ENCODE measurements at regions not wholly inside any gene's neighbourhood (a gene's known extent, or its start where the extent isn't known, plus 50 kb on each side); places are given as distances from the start of the nearest gene placed in this dataset.

DNA sequence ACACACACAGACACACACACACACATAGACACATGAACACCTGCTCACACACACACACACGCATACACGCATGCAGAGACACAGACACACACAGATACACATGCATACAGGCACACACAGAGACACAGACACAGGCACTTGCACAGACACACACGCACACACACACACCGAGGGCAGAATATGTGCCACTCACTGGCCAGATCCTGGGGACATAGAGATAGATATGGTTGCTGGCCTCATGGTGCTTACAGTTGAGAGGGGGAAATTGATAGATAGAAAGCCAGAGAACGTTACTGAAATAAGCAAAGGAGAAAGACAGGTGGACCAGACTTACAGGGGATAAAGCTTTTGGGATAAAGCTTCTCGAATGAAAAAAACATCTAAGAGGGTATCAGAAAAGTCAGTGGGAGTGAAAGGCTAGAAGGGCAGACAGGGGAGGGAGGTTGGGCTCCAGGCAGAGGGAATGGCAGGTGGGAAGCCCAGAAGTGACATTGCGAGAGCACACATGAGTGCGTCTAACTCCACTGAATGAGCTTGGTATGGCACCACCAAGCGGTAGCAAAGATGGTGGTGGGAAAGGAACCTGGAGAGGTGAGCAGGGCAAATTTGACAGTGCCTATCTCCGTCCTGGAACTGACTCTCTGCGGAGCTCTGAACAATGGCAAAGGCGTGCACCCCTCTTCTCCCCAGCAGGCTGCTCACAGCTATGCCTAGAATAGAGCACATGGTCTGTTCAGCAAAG, 390.1 kb upstream of the TRIB2 start:
- Histone ChIP-seq H3K9me3 (no peaks in the 10 kb centered on the region), H3K27me3 (no peaks in the 10 kb centered on the region), H3K4me3 (no peak overlapping the region), H3K36me3 (no peaks in the 10 kb centered on the region), H3K4me1 (peaks cover 0 to under 1% (median under 1%) of the 10 kb centered on the region in 4 donors), H3K27ac (no peak overlapping the region)
- intact Hi-C loops (cut with DNase I) = no loop called here
- no peak for DNase-seq
- TF ChIP-seq, protein P1, sequence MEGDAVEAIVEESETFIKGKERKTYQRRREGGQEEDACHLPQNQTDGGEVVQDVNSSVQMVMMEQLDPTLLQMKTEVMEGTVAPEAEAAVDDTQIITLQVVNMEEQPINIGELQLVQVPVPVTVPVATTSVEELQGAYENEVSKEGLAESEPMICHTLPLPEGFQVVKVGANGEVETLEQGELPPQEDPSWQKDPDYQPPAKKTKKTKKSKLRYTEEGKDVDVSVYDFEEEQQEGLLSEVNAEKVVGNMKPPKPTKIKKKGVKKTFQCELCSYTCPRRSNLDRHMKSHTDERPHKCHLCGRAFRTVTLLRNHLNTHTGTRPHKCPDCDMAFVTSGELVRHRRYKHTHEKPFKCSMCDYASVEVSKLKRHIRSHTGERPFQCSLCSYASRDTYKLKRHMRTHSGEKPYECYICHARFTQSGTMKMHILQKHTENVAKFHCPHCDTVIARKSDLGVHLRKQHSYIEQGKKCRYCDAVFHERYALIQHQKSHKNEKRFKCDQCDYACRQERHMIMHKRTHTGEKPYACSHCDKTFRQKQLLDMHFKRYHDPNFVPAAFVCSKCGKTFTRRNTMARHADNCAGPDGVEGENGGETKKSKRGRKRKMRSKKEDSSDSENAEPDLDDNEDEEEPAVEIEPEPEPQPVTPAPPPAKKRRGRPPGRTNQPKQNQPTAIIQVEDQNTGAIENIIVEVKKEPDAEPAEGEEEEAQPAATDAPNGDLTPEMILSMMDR (IDR thresholded peaks at IDR 0.05) = no peak
- TF ChIP-seq POLR2AphosphoS5 (IDR thresholded peaks at IDR 0.05) (no peak), POLR2A (IDR thresholded peaks at IDR 0.05) (no peak), EP300 (IDR thresholded peaks at IDR 0.05) (no peak)
- 87 to 91% methylated on average over 12 of the region's 12 CpGs for WGBS, 2 donors

DNA sequence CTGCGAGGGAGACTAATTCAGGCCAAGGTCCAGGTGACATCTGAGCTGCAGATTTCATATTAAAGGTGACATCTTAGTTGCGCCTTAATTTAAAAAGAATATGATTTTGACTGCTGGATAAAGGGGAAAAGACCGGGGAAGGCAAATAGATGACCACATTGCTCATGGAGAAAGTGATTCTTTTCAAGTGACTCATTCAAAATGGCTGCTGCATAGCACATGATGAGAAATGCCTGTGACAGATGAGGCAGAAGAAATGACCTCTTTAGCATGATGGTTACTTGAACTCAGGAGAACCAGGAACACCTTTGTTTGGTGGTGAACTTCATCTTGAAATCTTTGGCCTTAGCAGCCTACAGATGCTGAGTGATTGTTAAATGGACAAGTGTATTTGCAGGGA, 385.8 kb upstream of the TRIB2 start:
- no peak overlapping the region for H3K4me3 ChIP-seq
- no peak overlapping the region for H3K27ac ChIP-seq
- TF ChIP-seq, protein P1 (IDR thresholded peaks at IDR 0.05) = no peak
- TF ChIP-seq POLR2A (IDR thresholded peaks at IDR 0.05) (no peak), EP300 (IDR thresholded peaks at IDR 0.05) (no peak), POLR2AphosphoS5 (IDR thresholded peaks at IDR 0.05) (no peak)
- 86 to 95% methylated on average over 3 of the region's 3 CpGs for WGBS, 2 donors
- H3K27me3 ChIP-seq = no peaks in the 10 kb centered on the region
- intact Hi-C loops (cut with DNase I) = no loop called here
- no peaks in the 10 kb centered on the region for H3K36me3 ChIP-seq
- no peak for DNase-seq
- H3K9me3 ChIP-seq = no peaks in the 10 kb centered on the region
- H3K4me1 ChIP-seq = peaks cover 0 to 15% (median 12%) of the 10 kb centered on the region in 4 donors

DNA sequence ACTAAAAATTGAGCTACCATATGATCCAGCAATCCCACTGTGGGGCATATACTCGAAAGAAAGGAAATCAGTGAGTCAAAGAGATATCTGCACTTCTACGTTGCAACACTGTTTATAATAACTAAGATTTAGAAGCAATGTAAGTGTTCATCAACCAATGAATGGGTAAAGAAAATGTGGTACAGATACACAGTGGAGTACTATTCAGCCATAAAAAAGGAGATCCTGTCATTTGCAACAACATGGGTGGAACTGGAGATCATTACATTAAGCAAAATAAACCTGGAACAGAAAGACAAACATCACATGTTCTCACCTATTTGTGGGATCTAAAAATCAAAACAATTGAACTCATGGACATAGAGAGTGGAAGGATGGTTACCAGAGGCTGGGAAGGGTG, 385.0 kb upstream of the TRIB2 start:
- no peak for TF ChIP-seq EP300 (IDR thresholded peaks at IDR 0.05)
- TF ChIP-seq POLR2A (IDR thresholded peaks at IDR 0.05) = no peak
- TF ChIP-seq POLR2AphosphoS5 (IDR thresholded peaks at IDR 0.05) = no peak
- TF ChIP-seq, protein P1 (IDR thresholded peaks at IDR 0.05) = no peak
- intact Hi-C loops (cut with DNase I) = no loop called here
- Histone ChIP-seq H3K27me3 (no peaks in the 10 kb centered on the region), H3K27ac (no peak overlapping the region), H3K4me3 (no peak overlapping the region), H3K4me1 (peaks cover 0 to 15% (median 12%) of the 10 kb centered on the region in 4 donors), H3K36me3 (no peaks in the 10 kb centered on the region), H3K9me3 (no peaks in the 10 kb centered on the region)
- 94 to 96% methylated on average over 2 of the region's 2 CpGs for WGBS, 2 donors
- DNase-seq = no peak

DNA sequence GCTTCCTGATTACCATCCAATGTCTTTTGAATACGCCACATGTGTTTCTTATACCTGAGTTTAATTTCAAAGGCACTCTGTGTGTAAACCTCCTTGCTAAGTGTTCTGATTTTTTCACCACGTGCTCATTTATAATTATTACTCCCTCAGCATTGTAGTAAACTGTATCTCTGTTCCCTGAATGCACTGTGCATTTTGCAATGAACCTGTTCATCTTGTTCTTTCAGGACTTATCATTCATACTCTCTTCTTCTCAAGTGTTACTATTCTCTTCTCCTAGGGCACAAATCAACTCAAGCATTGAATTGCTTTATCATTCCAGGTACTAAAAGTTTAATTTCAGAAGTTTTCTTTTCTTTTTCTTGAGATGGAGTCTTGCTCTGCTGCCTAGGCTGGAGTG, 383.4 kb upstream of the TRIB2 start:
- no peaks in the 10 kb centered on the region for H3K27me3 ChIP-seq
- no peaks in the 10 kb centered on the region for H3K9me3 ChIP-seq
- no peak for DNase-seq
- H3K27ac ChIP-seq = no peak overlapping the region
- 66 to 77% methylated on average over 2 of the region's 2 CpGs for WGBS, 2 donors
- intact Hi-C loops (cut with DNase I) = no loop called here
- peaks cover 0 to 15% (median 12%) of the 10 kb centered on the region in 4 donors for H3K4me1 ChIP-seq
- TF ChIP-seq, protein P1 (IDR thresholded peaks at IDR 0.05) = no peak
- TF ChIP-seq POLR2A (IDR thresholded peaks at IDR 0.05) (no peak), EP300 (IDR thresholded peaks at IDR 0.05) (no peak), POLR2AphosphoS5 (IDR thresholded peaks at IDR 0.05) (no peak)
- H3K4me3 ChIP-seq = no peak overlapping the region
- no peaks in the 10 kb centered on the region for H3K36me3 ChIP-seq
